ENCODE measurements at regions not wholly inside any gene's neighbourhood (a gene's known extent, or its start where the extent isn't known, plus 50 kb on each side); places are given as distances from the start of the nearest gene placed in this dataset.

DNA sequence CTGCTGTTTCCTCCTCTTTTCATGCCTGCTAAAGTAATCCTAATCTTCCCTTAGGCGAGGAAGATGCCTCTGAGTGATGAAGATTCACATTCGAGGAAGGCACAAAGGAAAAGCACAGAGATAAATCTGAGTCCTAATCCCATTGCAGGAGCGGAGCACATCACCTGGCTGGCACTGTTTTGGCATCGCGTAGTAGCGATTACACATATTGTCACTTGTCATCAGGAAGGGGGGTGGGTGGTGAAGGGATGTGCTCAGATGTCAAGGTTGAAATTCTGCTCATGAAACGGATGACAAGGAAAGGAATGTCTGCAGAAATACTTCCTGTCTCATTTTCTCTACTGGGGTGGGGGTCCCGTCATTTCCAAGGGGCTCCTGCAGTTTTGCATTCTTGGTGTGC, 363.1 kb upstream of the EEF2KMT start:
- H3K27me3 ChIP-seq (ENCODE audit: control insufficient read depth in 1 of 2, insufficient read depth in 2 of 2, low read length in 2 of 2) = no peaks in the 10 kb centered on the region
- H3K4me1 ChIP-seq (ENCODE audit: control insufficient read depth in 2 of 2, insufficient read depth in 2 of 2, low read length in 1 of 2) = no peaks in the 10 kb centered on the region
- H3K9me3 ChIP-seq (ENCODE audit: control insufficient read depth in 2 of 2, insufficient read depth in 1 of 2, low read depth in 1 of 2, low read length in 1 of 2) = no peaks in the 10 kb centered on the region
- H3K4me3 ChIP-seq (ENCODE audit: low read depth in 1 of 2, low read length in 2 of 2) = no peak overlapping the region
- H3K27ac ChIP-seq (ENCODE audit: low read depth in 2 of 2, low read length in 1 of 2) = no peak overlapping the region
- 60 to 64% methylated on average over 8 of the region's 8 CpGs for WGBS, 2 donors
- H3K36me3 ChIP-seq (ENCODE audit: control insufficient read depth in 2 of 2, insufficient read depth in 2 of 2, low read length in 1 of 2) = no peaks in the 10 kb centered on the region

DNA sequence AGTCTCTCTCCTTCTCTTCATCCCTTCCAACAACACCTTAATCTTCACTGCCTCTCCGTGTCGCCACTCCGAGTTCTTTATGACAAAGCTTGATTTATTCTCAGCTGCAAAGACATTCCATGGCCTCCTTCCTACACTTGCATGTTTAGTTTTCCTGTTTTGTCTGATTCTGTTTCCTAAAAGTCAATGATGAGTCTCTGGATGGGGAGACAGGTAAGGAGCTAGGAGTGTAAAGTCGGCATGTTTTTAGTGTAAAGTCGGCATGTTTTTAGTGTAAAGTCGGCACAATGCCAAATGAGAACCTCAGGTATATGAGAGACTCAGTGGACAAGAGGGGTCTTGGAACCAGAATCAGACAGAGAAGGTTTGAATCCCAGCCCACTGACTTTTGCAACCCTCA, 362.3 kb upstream of the EEF2KMT start:
- WGBS, 2 donors = 85 to 86% methylated on average over 6 of the region's 6 CpGs

DNA sequence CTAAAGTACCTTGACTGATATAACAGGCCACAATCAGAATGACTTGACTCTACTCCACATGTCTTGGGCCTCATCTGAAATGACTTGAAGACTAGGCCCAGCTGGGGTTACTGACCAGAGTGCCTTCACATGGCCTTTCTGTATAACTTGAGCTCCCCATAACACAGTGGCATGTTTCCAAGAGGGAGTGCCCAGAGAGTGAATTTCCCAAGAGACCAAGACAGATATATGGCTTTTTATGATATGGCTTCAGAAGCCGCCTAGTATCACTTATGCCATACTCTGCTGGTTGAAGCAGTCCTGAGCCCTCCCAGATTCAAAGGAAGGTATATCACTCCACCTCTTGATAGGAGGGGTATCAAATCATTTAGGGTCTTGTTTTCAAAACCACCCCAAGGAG, 357.5 kb upstream of the EEF2KMT start:
- no peaks in the 10 kb centered on the region for H3K4me1 ChIP-seq (ENCODE audit: control insufficient read depth in 2 of 2, insufficient read depth in 2 of 2, low read length in 1 of 2)
- no peak overlapping the region for H3K4me3 ChIP-seq (ENCODE audit: low read depth in 1 of 2, low read length in 2 of 2)
- H3K9me3 ChIP-seq (ENCODE audit: control insufficient read depth in 2 of 2, insufficient read depth in 1 of 2, low read depth in 1 of 2, low read length in 1 of 2) = no peaks in the 10 kb centered on the region
- 91 to 96% methylated on average over 1 of the region's 1 CpG for WGBS, 2 donors
- no peaks in the 10 kb centered on the region for H3K36me3 ChIP-seq (ENCODE audit: control insufficient read depth in 2 of 2, insufficient read depth in 2 of 2, low read length in 1 of 2)
- H3K27ac ChIP-seq (ENCODE audit: low read depth in 2 of 2, low read length in 1 of 2) = no peak overlapping the region
- no peaks in the 10 kb centered on the region for H3K27me3 ChIP-seq (ENCODE audit: control insufficient read depth in 1 of 2, insufficient read depth in 2 of 2, low read length in 2 of 2)

More for the DNA sequence above, 362.3 kb upstream of the EEF2KMT start:
- Histone ChIP-seq H3K4me1 (ENCODE audit: control insufficient read depth in 2 of 2, insufficient read depth in 2 of 2, low read length in 1 of 2) (no peaks in the 10 kb centered on the region), H3K27me3 (ENCODE audit: control insufficient read depth in 1 of 2, insufficient read depth in 2 of 2, low read length in 2 of 2) (no peaks in the 10 kb centered on the region), H3K36me3 (ENCODE audit: control insufficient read depth in 2 of 2, insufficient read depth in 2 of 2, low read length in 1 of 2) (no peaks in the 10 kb centered on the region), H3K27ac (ENCODE audit: low read depth in 2 of 2, low read length in 1 of 2) (no peak overlapping the region), H3K4me3 (ENCODE audit: low read depth in 1 of 2, low read length in 2 of 2) (no peak overlapping the region), H3K9me3 (ENCODE audit: control insufficient read depth in 2 of 2, insufficient read depth in 1 of 2, low read depth in 1 of 2, low read length in 1 of 2) (no peaks in the 10 kb centered on the region)

GRCh38 chr16:5454349-5454748, 356.8 kb upstream of the EEF2KMT start:
- H3K27ac ChIP-seq (ENCODE audit: low read depth in 2 of 2, low read length in 1 of 2) = no peak overlapping the region
- no peaks in the 10 kb centered on the region for H3K4me1 ChIP-seq (ENCODE audit: control insufficient read depth in 2 of 2, insufficient read depth in 2 of 2, low read length in 1 of 2)
- no peak overlapping the region for H3K4me3 ChIP-seq (ENCODE audit: low read depth in 1 of 2, low read length in 2 of 2)
- no peaks in the 10 kb centered on the region for H3K27me3 ChIP-seq (ENCODE audit: control insufficient read depth in 1 of 2, insufficient read depth in 2 of 2, low read length in 2 of 2)
- H3K9me3 ChIP-seq (ENCODE audit: control insufficient read depth in 2 of 2, insufficient read depth in 1 of 2, low read depth in 1 of 2, low read length in 1 of 2) = no peaks in the 10 kb centered on the region
- H3K36me3 ChIP-seq (ENCODE audit: control insufficient read depth in 2 of 2, insufficient read depth in 2 of 2, low read length in 1 of 2) = no peaks in the 10 kb centered on the region

- Histone ChIP-seq H3K4me3 (ENCODE audit: low read depth in 1 of 2, low read length in 2 of 2) (no peak overlapping the region), H3K27me3 (ENCODE audit: control insufficient read depth in 1 of 2, insufficient read depth in 2 of 2, low read length in 2 of 2) (no peaks in the 10 kb centered on the region), H3K27ac (ENCODE audit: low read depth in 2 of 2, low read length in 1 of 2) (no peak overlapping the region), H3K9me3 (ENCODE audit: control insufficient read depth in 2 of 2, insufficient read depth in 1 of 2, low read depth in 1 of 2, low read length in 1 of 2) (peaks cover 0 to 2% of the 10 kb centered on the region in 2 donors), H3K4me1 (ENCODE audit: control insufficient read depth in 2 of 2, insufficient read depth in 2 of 2, low read length in 1 of 2) (no peaks in the 10 kb centered on the region), H3K36me3 (ENCODE audit: control insufficient read depth in 2 of 2, insufficient read depth in 2 of 2, low read length in 1 of 2) (no peaks in the 10 kb centered on the region)
- WGBS, 2 donors = 41 to 52% methylated on average over 7 of the region's 7 CpGs
Measured at GRCh38 chr16:5451641-5452040, 354.0 kb upstream of the EEF2KMT start.

DNA sequence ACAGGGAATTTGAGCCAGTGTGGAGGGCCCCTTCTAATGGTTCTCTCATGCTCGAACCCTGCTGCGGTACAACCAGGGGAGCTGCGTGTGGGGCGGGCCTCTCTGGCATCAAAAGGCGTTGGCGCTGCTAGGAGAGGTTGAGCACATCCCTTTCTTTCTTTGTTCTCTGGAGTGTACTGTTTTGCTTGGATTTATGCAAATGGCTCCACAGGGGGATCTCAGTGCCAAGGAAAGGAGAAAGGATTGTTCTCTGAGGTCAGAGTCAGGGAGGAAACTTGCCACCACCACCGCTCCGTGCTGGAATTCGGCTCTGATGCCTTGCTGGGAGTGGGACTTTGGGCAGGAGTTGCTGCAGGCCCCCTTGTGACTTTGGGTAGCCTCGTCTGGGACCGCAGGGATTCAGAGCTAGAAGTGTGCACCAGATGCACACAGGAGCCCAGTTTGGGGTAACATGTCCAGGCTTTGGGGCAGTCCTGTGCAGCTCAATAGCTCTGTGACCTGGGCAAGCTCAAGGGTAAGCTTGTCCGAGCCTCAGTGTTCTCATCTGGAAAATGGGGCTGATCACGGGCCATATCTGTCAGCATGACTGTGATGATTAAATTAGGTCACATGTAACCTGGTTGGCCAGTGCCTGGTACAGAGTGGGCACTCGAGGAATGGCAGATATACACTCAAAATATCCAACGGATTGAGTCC, 353.0 kb upstream of the EEF2KMT start:
- Histone ChIP-seq H3K27ac (ENCODE audit: low read depth in 2 of 2, low read length in 1 of 2) (no peak overlapping the region), H3K4me1 (ENCODE audit: control insufficient read depth in 2 of 2, insufficient read depth in 2 of 2, low read length in 1 of 2) (no peaks in the 10 kb centered on the region)
- 31 to 35% methylated on average over 15 of the region's 15 CpGs for WGBS, 2 donors

DNA sequence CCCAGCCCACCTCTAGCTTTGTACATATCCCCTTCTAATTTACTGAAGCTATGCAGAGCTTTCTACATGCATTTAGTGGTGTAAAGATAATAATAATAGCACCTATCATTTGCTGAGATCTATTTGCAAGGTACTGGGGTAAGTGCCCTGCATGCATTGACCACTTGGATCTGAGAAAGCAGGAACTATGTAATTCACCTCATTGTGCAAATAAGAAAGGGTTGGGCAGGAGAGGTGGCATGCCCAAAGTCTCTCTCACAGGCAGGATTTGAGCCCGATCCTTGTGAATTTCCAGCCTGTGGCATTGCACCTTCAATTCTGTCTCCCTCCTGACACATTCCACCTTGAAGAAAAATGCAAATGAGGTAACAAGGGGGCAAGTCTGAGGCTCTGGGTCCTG, 352.3 kb upstream of the EEF2KMT start:
- 38 to 48% methylated on average over 1 of the region's 1 CpG for WGBS, 2 donors
- no peaks in the 10 kb centered on the region for H3K36me3 ChIP-seq (ENCODE audit: control insufficient read depth in 2 of 2, insufficient read depth in 2 of 2, low read length in 1 of 2)

More for the DNA sequence above, 353.0 kb upstream of the EEF2KMT start:
- H3K4me3 ChIP-seq (ENCODE audit: low read depth in 1 of 2, low read length in 2 of 2) = no peak overlapping the region
- H3K36me3 ChIP-seq (ENCODE audit: control insufficient read depth in 2 of 2, insufficient read depth in 2 of 2, low read length in 1 of 2) = no peaks in the 10 kb centered on the region
- no peaks in the 10 kb centered on the region for H3K27me3 ChIP-seq (ENCODE audit: control insufficient read depth in 1 of 2, insufficient read depth in 2 of 2, low read length in 2 of 2)
- H3K9me3 ChIP-seq (ENCODE audit: control insufficient read depth in 2 of 2, insufficient read depth in 1 of 2, low read depth in 1 of 2, low read length in 1 of 2) = peaks cover 0 to 2% of the 10 kb centered on the region in 2 donors

DNA sequence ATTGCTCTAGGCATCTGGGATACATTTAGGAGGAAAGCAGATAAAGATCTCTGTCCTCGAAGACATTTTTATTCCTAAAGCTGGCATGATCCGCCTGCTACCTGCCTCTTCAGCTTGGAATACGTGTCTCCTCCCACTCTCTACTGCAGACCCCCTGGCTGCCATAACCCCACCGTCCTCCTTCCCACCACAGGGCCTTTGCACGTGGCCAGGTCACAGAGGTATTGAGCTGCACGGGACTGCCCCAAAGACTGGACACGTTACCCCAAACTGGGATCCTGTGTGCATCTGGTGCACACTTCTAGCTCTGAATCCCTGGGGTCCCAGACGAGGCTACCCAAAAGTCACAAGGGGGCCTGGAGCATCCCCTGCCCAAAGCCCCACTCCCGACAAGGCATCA, 351.2 kb upstream of the EEF2KMT start:
- WGBS, 2 donors = 83 to 85% methylated on average over 9 of the region's 9 CpGs
- H3K27ac ChIP-seq (ENCODE audit: low read depth in 2 of 2, low read length in 1 of 2) = no peak overlapping the region
- H3K27me3 ChIP-seq (ENCODE audit: control insufficient read depth in 1 of 2, insufficient read depth in 2 of 2, low read length in 2 of 2) = no peaks in the 10 kb centered on the region
- H3K4me1 ChIP-seq (ENCODE audit: control insufficient read depth in 2 of 2, insufficient read depth in 2 of 2, low read length in 1 of 2) = no peaks in the 10 kb centered on the region
- no peaks in the 10 kb centered on the region for H3K36me3 ChIP-seq (ENCODE audit: control insufficient read depth in 2 of 2, insufficient read depth in 2 of 2, low read length in 1 of 2)
- no peak overlapping the region for H3K4me3 ChIP-seq (ENCODE audit: low read depth in 1 of 2, low read length in 2 of 2)
- H3K9me3 ChIP-seq (ENCODE audit: control insufficient read depth in 2 of 2, insufficient read depth in 1 of 2, low read depth in 1 of 2, low read length in 1 of 2) = peaks cover 0 to 2% of the 10 kb centered on the region in 2 donors

More for the DNA sequence above, 352.3 kb upstream of the EEF2KMT start:
- Histone ChIP-seq H3K4me1 (ENCODE audit: control insufficient read depth in 2 of 2, insufficient read depth in 2 of 2, low read length in 1 of 2) (no peaks in the 10 kb centered on the region), H3K27ac (ENCODE audit: low read depth in 2 of 2, low read length in 1 of 2) (no peak overlapping the region), H3K27me3 (ENCODE audit: control insufficient read depth in 1 of 2, insufficient read depth in 2 of 2, low read length in 2 of 2) (no peaks in the 10 kb centered on the region), H3K9me3 (ENCODE audit: control insufficient read depth in 2 of 2, insufficient read depth in 1 of 2, low read depth in 1 of 2, low read length in 1 of 2) (peaks cover 0 to 2% of the 10 kb centered on the region in 2 donors), H3K4me3 (ENCODE audit: low read depth in 1 of 2, low read length in 2 of 2) (no peak overlapping the region)

- H3K4me1 ChIP-seq (ENCODE audit: control insufficient read depth in 2 of 2, insufficient read depth in 2 of 2, low read length in 1 of 2) = no peaks in the 10 kb centered on the region
- H3K27me3 ChIP-seq (ENCODE audit: control insufficient read depth in 1 of 2, insufficient read depth in 2 of 2, low read length in 2 of 2) = no peaks in the 10 kb centered on the region
- peaks cover 0 to 2% of the 10 kb centered on the region in 2 donors for H3K9me3 ChIP-seq (ENCODE audit: control insufficient read depth in 2 of 2, insufficient read depth in 1 of 2, low read depth in 1 of 2, low read length in 1 of 2)
- 75 to 79% methylated on average over 4 of the region's 4 CpGs for WGBS, 2 donors
- no peak overlapping the region for H3K4me3 ChIP-seq (ENCODE audit: low read depth in 1 of 2, low read length in 2 of 2)
- no peaks in the 10 kb centered on the region for H3K36me3 ChIP-seq (ENCODE audit: control insufficient read depth in 2 of 2, insufficient read depth in 2 of 2, low read length in 1 of 2)
- H3K27ac ChIP-seq (ENCODE audit: low read depth in 2 of 2, low read length in 1 of 2) = no peak overlapping the region
Measured at GRCh38 chr16:5447734-5448133, 350.1 kb upstream of the EEF2KMT start.

- WGBS, 2 donors = 44 to 45% methylated on average over 8 of the region's 8 CpGs
- Histone ChIP-seq H3K36me3 (ENCODE audit: control insufficient read depth in 2 of 2, insufficient read depth in 2 of 2, low read length in 1 of 2) (no peaks in the 10 kb centered on the region), H3K9me3 (ENCODE audit: control insufficient read depth in 2 of 2, insufficient read depth in 1 of 2, low read depth in 1 of 2, low read length in 1 of 2) (peaks cover 0 to 2% of the 10 kb centered on the region in 2 donors), H3K27me3 (ENCODE audit: control insufficient read depth in 1 of 2, insufficient read depth in 2 of 2, low read length in 2 of 2) (no peaks in the 10 kb centered on the region), H3K4me3 (ENCODE audit: low read depth in 1 of 2, low read length in 2 of 2) (no peak overlapping the region), H3K4me1 (ENCODE audit: control insufficient read depth in 2 of 2, insufficient read depth in 2 of 2, low read length in 1 of 2) (no peaks in the 10 kb centered on the region), H3K27ac (ENCODE audit: low read depth in 2 of 2, low read length in 1 of 2) (no peak overlapping the region)
Measured at GRCh38 chr16:5446623-5447240, 349.1 kb upstream of the EEF2KMT start.

Data from esophagus (tissue), 2 donors.